CD4-positive, alpha-beta T cell treated with Interleukin-15 for 1 hour (primary cell): ENCODE measurements at regions not wholly inside any gene's neighbourhood (a gene's known extent, or its start where the extent isn't known, plus 50 kb on each side); places are given as distances from the start of the nearest gene placed in this dataset.

Experiments used
- DNase-seq: peaks from one replicate; pipeline ENCODE4 v3.0.0-alpha.2; 2020

GRCh38 chr1:10897981-10898728 lies 101.7 kb upstream of the CASZ1 start:
- DNase-seq = no peak

GRCh38 chr1:10898921-10899320 lies 102.5 kb upstream of the CASZ1 start:
- DNase-seq = no peak

- DNase-seq = no peak
Observed at GRCh38 chr1:10899490-10900250, 103.2 kb upstream of the CASZ1 start.

- DNase-seq = no peak
Observed at GRCh38 chr1:10900251-10900651, 103.8 kb upstream of the CASZ1 start.

- DNase-seq = no peak
Observed at GRCh38 chr1:10900691-10901090, 104.2 kb upstream of the CASZ1 start.

- DNase-seq = no peak
Observed at GRCh38 chr1:10901091-10901890, 104.8 kb upstream of the CASZ1 start.

GRCh38 chr1:10901891-10902805 lies 105.7 kb upstream of the CASZ1 start:
- DNase-seq = no peak

- DNase-seq = no peak
Observed at GRCh38 chr1:10903421-10903820, 107.0 kb upstream of the CASZ1 start.

- peak; percentile 24 for DNase-seq
Observed at GRCh38 chr1:10903821-10904220, 107.4 kb upstream of the CASZ1 start.

- DNase-seq = no peak
Observed at GRCh38 chr1:10904396-10905358, 107.8 kb upstream of the TARDBP start.

- no peak for DNase-seq
Observed at GRCh38 chr1:10905841-10906655, 106.4 kb upstream of the TARDBP start.

GRCh38 chr1:10906866-10907519 lies 105.5 kb upstream of the TARDBP start:
- no peak for DNase-seq

- no peak for DNase-seq
Observed at GRCh38 chr1:10908266-10908665, 104.2 kb upstream of the TARDBP start.

GRCh38 chr1:10909697-10910680 lies 102.5 kb upstream of the TARDBP start:
- peak; percentile 66 for DNase-seq

- DNase-seq = no peak
Observed at GRCh38 chr1:10910681-10911489, 101.6 kb upstream of the TARDBP start.

- DNase-seq = no peak
Observed at GRCh38 chr1:10911490-10912166, 100.8 kb upstream of the TARDBP start.

GRCh38 chr1:10912441-10912840 lies 100.0 kb upstream of the TARDBP start:
- no peak for DNase-seq
